Stomach (tissue), 4 donors: ENCODE measurements at regions not wholly inside any gene's neighbourhood (a gene's known extent, or its start where the extent isn't known, plus 50 kb on each side); places are given as distances from the start of the nearest gene placed in this dataset.

Source experiments
- POLR2A ChIP-seq, 4 donors: fragments of 450-650 bp; IDR thresholded peaks; one replicate each; pipeline ENCODE4 v1.6.1; 2016; ENCODE audit warnings: antibody characterized with exemption in 4 of 4, control low read depth in 2 of 4, mild to moderate bottlenecking in 1 of 4, moderate library complexity in 1 of 4
- POLR2AphosphoS5 ChIP-seq, 3 donors: sonication (generic); formaldehyde crosslinking; IDR thresholded peaks; one replicate each; pipeline ENCODE4 v1.6.1; 2016; ENCODE audit warnings: antibody characterized with exemption in 3 of 3
- TF ChIP-seq, protein P1 (sequence below), 7 experiments: fragments of 450-650 bp in 4 of 7; fragments of 200-600 bp in 3 of 7; sonication (generic) in 3 of 7; IDR thresholded peaks; one replicate each; pipeline ENCODE4 v1.5.1; 2016 to 2019; ENCODE audit warnings: antibody characterized with exemption in 7 of 7, control low read depth in 2 of 7, mild to moderate bottlenecking in 1 of 7

DNA sequence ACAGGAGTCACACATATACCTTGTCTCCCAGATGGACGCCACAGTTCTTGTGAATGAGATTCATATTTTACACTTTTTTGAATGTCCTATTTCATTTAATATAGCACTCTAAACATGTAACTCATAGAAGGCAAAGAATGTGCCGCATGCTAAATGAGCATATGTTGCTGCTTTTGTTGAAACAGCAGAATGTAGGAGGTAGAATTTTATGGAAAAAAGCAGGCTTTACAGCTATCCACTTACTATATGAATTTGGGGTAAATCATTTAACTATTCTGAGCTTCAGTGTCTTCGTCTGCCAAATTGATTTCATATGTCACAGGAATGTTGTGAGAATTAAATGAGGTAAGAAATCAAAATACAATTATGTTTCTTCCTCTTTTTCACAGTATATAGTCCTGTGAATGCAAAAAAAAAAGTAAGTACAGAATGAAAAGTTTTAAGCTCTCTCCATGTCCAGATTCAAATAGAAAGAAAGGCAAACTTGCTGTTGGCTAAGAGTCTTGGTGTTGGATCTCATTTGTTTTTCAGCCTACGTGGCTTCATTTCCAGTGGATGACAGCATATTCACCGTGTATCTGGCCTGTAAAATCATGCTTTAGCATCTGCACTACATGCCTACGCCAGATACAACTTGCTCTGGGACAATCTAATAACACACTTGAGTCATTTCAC, 154.7 kb upstream of the CNTNAP5 start:
- TF ChIP-seq POLR2A (IDR thresholded peaks at IDR 0.05) (no peak), POLR2AphosphoS5 (IDR thresholded peaks at IDR 0.05) (no peak)
- TF ChIP-seq, protein P1, sequence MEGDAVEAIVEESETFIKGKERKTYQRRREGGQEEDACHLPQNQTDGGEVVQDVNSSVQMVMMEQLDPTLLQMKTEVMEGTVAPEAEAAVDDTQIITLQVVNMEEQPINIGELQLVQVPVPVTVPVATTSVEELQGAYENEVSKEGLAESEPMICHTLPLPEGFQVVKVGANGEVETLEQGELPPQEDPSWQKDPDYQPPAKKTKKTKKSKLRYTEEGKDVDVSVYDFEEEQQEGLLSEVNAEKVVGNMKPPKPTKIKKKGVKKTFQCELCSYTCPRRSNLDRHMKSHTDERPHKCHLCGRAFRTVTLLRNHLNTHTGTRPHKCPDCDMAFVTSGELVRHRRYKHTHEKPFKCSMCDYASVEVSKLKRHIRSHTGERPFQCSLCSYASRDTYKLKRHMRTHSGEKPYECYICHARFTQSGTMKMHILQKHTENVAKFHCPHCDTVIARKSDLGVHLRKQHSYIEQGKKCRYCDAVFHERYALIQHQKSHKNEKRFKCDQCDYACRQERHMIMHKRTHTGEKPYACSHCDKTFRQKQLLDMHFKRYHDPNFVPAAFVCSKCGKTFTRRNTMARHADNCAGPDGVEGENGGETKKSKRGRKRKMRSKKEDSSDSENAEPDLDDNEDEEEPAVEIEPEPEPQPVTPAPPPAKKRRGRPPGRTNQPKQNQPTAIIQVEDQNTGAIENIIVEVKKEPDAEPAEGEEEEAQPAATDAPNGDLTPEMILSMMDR (IDR thresholded peaks at IDR 0.05) = no peak
